ENCODE measurements at regions not wholly inside any gene's neighbourhood (a gene's known extent, or its start where the extent isn't known, plus 50 kb on each side); places are given as distances from the start of the nearest gene placed in this dataset.
"Not testable (repeated sequence)": the region's sequence is repeated elsewhere in the genome, so short reads cannot be mapped to it uniquely, and the experiment has no call there.

DNA sequence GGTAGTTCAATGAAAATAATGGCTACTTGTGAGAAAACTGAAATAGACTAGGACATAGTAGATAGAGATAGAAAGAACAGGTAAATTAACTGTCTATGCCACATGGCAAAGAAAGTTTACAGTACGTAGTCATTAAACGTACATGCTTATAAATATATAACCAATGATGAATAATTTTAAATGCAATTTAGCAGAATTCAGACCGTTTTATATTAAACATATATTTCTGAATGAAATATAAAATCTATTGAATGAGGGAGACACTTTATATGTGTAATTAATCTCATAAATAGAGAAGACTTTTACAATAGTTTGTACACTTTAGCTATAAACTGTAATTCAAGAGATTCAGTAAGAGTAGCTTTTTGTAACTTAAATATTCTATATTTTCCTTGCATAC lies 124.4 kb upstream of the VPREB1 start (continued):
- TF ChIP-seq, protein P1, sequence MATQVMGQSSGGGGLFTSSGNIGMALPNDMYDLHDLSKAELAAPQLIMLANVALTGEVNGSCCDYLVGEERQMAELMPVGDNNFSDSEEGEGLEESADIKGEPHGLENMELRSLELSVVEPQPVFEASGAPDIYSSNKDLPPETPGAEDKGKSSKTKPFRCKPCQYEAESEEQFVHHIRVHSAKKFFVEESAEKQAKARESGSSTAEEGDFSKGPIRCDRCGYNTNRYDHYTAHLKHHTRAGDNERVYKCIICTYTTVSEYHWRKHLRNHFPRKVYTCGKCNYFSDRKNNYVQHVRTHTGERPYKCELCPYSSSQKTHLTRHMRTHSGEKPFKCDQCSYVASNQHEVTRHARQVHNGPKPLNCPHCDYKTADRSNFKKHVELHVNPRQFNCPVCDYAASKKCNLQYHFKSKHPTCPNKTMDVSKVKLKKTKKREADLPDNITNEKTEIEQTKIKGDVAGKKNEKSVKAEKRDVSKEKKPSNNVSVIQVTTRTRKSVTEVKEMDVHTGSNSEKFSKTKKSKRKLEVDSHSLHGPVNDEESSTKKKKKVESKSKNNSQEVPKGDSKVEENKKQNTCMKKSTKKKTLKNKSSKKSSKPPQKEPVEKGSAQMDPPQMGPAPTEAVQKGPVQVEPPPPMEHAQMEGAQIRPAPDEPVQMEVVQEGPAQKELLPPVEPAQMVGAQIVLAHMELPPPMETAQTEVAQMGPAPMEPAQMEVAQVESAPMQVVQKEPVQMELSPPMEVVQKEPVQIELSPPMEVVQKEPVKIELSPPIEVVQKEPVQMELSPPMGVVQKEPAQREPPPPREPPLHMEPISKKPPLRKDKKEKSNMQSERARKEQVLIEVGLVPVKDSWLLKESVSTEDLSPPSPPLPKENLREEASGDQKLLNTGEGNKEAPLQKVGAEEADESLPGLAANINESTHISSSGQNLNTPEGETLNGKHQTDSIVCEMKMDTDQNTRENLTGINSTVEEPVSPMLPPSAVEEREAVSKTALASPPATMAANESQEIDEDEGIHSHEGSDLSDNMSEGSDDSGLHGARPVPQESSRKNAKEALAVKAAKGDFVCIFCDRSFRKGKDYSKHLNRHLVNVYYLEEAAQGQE (IDR thresholded peaks at IDR 0.05) = no peak
- TF ChIP-seq NR2F2 (IDR thresholded peaks at IDR 0.05) = no peak
- no peak for TF ChIP-seq RXRA (IDR thresholded peaks at IDR 0.05)

DNA sequence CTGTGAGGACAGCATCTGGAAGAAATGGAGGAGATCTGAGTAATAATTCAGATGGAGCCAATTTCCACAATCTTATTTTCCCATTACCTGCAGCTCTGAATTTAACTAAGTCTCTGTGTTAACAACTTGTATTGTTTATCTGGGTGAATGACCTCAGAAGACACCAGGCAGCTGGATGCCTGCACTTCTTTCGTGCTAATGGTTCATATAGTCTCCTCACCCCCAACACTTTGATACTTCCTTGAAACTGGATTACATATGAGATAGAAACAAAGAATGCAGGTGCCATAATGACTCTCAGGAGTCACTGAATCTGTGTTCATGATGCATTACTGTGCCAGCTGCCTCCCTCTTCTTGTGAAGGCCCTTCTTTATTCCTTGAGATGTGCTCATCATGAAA lies 125.6 kb upstream of the VPREB1 start:
- Histone ChIP-seq H3K4me1 (ENCODE audit: control insufficient read depth in 4 of 4, insufficient read depth in 4 of 4, low read length in 3 of 4) (no peaks in the 10 kb centered on the region), H3K27me3 (ENCODE audit: control insufficient read depth in 4 of 4, insufficient read depth in 4 of 4, low read length in 3 of 4) (no peaks in the 10 kb centered on the region), H3K9ac (ENCODE audit: low read depth in 1 of 2, low read length in 2 of 2) (no peak overlapping the region), H3K36me3 (ENCODE audit: control insufficient read depth in 4 of 4, insufficient read depth in 3 of 4, low read depth in 1 of 4, low read length in 3 of 4) (no peaks in the 10 kb centered on the region), H3K9me3 (ENCODE audit: control insufficient read depth in 4 of 4, low read length in 3 of 4) (no peaks in the 10 kb centered on the region), H3K27ac (ENCODE audit: low read depth in 1 of 2, low read length in 2 of 2) (no peak overlapping the region), H3K4me3 (ENCODE audit: low read depth in 1 of 3, low read length in 3 of 3) (no peak overlapping the region)
- TF ChIP-seq EGR1 (IDR thresholded peaks at IDR 0.05; ENCODE audit: low read depth in 2 of 2) (no peak), RAD21 (IDR thresholded peaks at IDR 0.05) (no peak)
- WGBS = 81% methylated on average over 1 of the region's 1 CpG
- no peak for DNase-seq (ENCODE audit: low spot score)

GRCh38 chr22:22117864-22118544 lies 126.6 kb upstream of the VPREB1 start:
- H3K4me1 ChIP-seq (ENCODE audit: control insufficient read depth in 4 of 4, insufficient read depth in 4 of 4, low read length in 3 of 4); H3K9me3 ChIP-seq (ENCODE audit: control insufficient read depth in 4 of 4, low read length in 3 of 4); DNase-seq (ENCODE audit: low spot score); H3K4me3 ChIP-seq (ENCODE audit: low read depth in 1 of 3, low read length in 3 of 3); H3K27me3 ChIP-seq (ENCODE audit: control insufficient read depth in 4 of 4, insufficient read depth in 4 of 4, low read length in 3 of 4); H3K27ac ChIP-seq (ENCODE audit: low read depth in 1 of 2, low read length in 2 of 2); H3K36me3 ChIP-seq (ENCODE audit: control insufficient read depth in 4 of 4, insufficient read depth in 3 of 4, low read depth in 1 of 4, low read length in 3 of 4); H3K9ac ChIP-seq (ENCODE audit: low read depth in 1 of 2, low read length in 2 of 2): not testable (repeated sequence)
- 37% methylated on average over 54 of the region's 54 CpGs for WGBS

DNA sequence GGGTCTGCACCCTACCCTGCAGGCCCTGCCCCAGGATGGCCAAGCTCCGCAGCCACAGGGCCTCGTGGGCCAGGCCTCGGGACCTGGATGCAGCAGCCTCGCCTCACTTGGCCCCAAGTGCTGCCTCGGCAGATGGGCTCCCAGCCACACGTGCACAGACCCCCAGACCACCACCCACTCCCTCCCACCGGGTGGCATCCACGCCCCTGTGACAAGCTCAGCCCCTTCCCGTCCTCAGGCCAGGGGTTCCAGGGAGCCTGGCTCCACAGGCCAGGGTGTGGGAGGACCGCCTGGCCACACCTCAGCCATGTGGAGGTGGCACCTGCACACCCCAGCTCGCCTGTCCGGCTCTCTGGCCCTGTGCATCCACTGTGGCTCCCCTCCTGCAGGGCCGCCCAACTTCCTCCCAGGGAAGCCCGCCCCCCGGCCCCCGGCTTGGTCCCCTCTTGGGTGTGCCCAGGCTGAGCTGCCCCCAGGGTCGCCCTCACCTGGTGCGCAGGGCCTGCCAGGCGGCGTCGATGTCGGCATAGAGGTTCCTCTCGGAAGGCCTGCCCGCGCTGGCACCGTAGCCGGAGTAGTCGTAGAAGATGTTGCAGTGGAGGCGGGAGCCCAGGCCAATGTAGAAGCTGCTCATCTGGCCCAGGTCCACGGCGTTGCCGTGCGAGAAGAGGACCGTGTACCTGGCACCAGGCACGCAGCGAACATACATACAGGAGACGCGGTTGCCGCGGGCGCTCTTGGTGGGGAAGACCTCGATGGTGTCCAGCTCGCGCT lies 127.4 kb upstream of the VPREB1 start:
- not testable (repeated sequence) for DNase-seq (ENCODE audit: low spot score); H3K4me3 ChIP-seq (ENCODE audit: low read depth in 1 of 3, low read length in 3 of 3); H3K9me3 ChIP-seq (ENCODE audit: control insufficient read depth in 4 of 4, low read length in 3 of 4); H3K27ac ChIP-seq (ENCODE audit: low read depth in 1 of 2, low read length in 2 of 2); H3K4me1 ChIP-seq (ENCODE audit: control insufficient read depth in 4 of 4, insufficient read depth in 4 of 4, low read length in 3 of 4); H3K9ac ChIP-seq (ENCODE audit: low read depth in 1 of 2, low read length in 2 of 2); H3K27me3 ChIP-seq (ENCODE audit: control insufficient read depth in 4 of 4, insufficient read depth in 4 of 4, low read length in 3 of 4); H3K36me3 ChIP-seq (ENCODE audit: control insufficient read depth in 4 of 4, insufficient read depth in 3 of 4, low read depth in 1 of 4, low read length in 3 of 4)
- WGBS = 74% methylated on average over 29 of the region's 44 CpGs

- Histone ChIP-seq H3K27ac (ENCODE audit: low read depth in 1 of 2, low read length in 2 of 2) (no peak overlapping the region), H3K36me3 (ENCODE audit: control insufficient read depth in 4 of 4, insufficient read depth in 3 of 4, low read depth in 1 of 4, low read length in 3 of 4) (no peaks in the 10 kb centered on the region), H3K9me3 (ENCODE audit: control insufficient read depth in 4 of 4, low read length in 3 of 4) (no peaks in the 10 kb centered on the region), H3K27me3 (ENCODE audit: control insufficient read depth in 4 of 4, insufficient read depth in 4 of 4, low read length in 3 of 4) (no peaks in the 10 kb centered on the region), H3K4me1 (ENCODE audit: control insufficient read depth in 4 of 4, insufficient read depth in 4 of 4, low read length in 3 of 4) (peaks cover 0 to 3% (median 0%) of the 10 kb centered on the region in 4 donors), H3K9ac (ENCODE audit: low read depth in 1 of 2, low read length in 2 of 2) (no peak overlapping the region), H3K4me3 (ENCODE audit: low read depth in 1 of 3, low read length in 3 of 3) (no peak overlapping the region)
- DNase-seq (ENCODE audit: low spot score) = no peak
- TF ChIP-seq MAX (IDR thresholded peaks at IDR 0.05) (no peak), RAD21 (IDR thresholded peaks at IDR 0.05) (no peak), NR2F2 (IDR thresholded peaks at IDR 0.05) (no peak), HNF4G (IDR thresholded peaks at IDR 0.05) (no peak), SP1 (IDR thresholded peaks at IDR 0.05) (no peak), FOXA1 (IDR thresholded peaks at IDR 0.05) (no peak), JUND (IDR thresholded peaks at IDR 0.05) (no peak)
- TF ChIP-seq, protein P2, sequence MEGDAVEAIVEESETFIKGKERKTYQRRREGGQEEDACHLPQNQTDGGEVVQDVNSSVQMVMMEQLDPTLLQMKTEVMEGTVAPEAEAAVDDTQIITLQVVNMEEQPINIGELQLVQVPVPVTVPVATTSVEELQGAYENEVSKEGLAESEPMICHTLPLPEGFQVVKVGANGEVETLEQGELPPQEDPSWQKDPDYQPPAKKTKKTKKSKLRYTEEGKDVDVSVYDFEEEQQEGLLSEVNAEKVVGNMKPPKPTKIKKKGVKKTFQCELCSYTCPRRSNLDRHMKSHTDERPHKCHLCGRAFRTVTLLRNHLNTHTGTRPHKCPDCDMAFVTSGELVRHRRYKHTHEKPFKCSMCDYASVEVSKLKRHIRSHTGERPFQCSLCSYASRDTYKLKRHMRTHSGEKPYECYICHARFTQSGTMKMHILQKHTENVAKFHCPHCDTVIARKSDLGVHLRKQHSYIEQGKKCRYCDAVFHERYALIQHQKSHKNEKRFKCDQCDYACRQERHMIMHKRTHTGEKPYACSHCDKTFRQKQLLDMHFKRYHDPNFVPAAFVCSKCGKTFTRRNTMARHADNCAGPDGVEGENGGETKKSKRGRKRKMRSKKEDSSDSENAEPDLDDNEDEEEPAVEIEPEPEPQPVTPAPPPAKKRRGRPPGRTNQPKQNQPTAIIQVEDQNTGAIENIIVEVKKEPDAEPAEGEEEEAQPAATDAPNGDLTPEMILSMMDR (IDR thresholded peaks at IDR 0.05; ENCODE audit: low read depth, low read length, missing input control) = no peak
- TF ChIP-seq, protein P1 (IDR thresholded peaks at IDR 0.05) = no peak
These were observed 130.9 kb upstream of the VPREB1 start for GRCh38 chr22:22113701-22114100.
